H1 (cell line): ENCODE measurements at regions not wholly inside any gene's neighbourhood (a gene's known extent, or its start where the extent isn't known, plus 50 kb on each side); places are given as distances from the start of the nearest gene placed in this dataset.

Source experiments
- CTCF ChIA-PET: fragments of 300-600 bp; sonication (Branson Sonifier 250); formaldehyde crosslinking; loops from one replicate; lab custom pipeline; 2021; ENCODE audit not compliant: partially characterized antibody; lab: Charles Lee
- POLR2A ChIA-PET: fragments of 300-600 bp; sonication (Branson Sonifier 250); formaldehyde crosslinking; loops from one replicate; lab custom pipeline; 2021; ENCODE audit warnings: inconsistent platforms; ENCODE audit not compliant: partially characterized antibody; lab: Charles Lee
- DNase-seq, 2 experiments: peaks; one replicate each; pipeline versions ENCODE4 v3.0.0 to v3.0.0-alpha.2; 2010 to 2022; ENCODE audit warnings: low spot score in 2 of 2, low read depth in 1 of 2, mixed read lengths in 1 of 2
- FAIRE-seq: peaks from 2 replicates; lab custom pipeline; 2011; peaks lifted over from hg19 to GRCh38; lab: Jason Lieb, UNC
- H2AFZ ChIP-seq: 2 replicates; pipeline ENCODE4 v1.8.1; 2012; ENCODE audit warnings: low read length, inconsistent platforms
- H2AK5ac ChIP-seq: 2 replicates; pipeline ENCODE4 v1.6.1; 2013; ENCODE audit warnings: low read depth, low read length
- H2BK120ac ChIP-seq: replicated peaks from 2 replicates; pipeline ENCODE3; 2013; ENCODE audit warnings: low read depth, low read length, inconsistent platforms
- H2BK12ac ChIP-seq: 2 replicates; pipeline ENCODE4 v1.6.1; 2013; ENCODE audit warnings: low read depth, low read length
- H2BK15ac ChIP-seq: 2 replicates; pipeline ENCODE4 v1.6.1; 2013; ENCODE audit warnings: low read length
- H2BK20ac ChIP-seq: 2 replicates; pipeline ENCODE4 v1.6.1; 2013; ENCODE audit warnings: low read length
- H2BK5ac ChIP-seq: 2 replicates; pipeline ENCODE4 v1.6.1; 2013; ENCODE audit warnings: low read depth, low read length
- H3K14ac ChIP-seq: 2 replicates; pipeline ENCODE4 v1.6.1; 2013; ENCODE audit warnings: inconsistent platforms; ENCODE audit not compliant: insufficient read length
- H3K18ac ChIP-seq: 2 replicates; pipeline ENCODE4 v1.6.1; 2013; ENCODE audit warnings: low read length; ENCODE audit errors: extremely low read depth
- H3K23ac ChIP-seq: 2 replicates; pipeline ENCODE4 v1.6.1; 2013; ENCODE audit warnings: inconsistent platforms; ENCODE audit not compliant: insufficient read length
- H3K23me2 ChIP-seq: 2 replicates; pipeline ENCODE4 v1.6.1; 2013; ENCODE audit warnings: low read depth, low read length
- H3K27ac ChIP-seq: 2 replicates; pipeline ENCODE4 v1.6.1; 2011; ENCODE audit warnings: low read depth, low read length, inconsistent platforms
- H3K27me3 ChIP-seq, 4 experiments: replicated peaks in 1 of 4; 1 replicate in 1 of 4; 2 replicates in 3 of 4; pipeline versions ENCODE4 v1.6.1 to v1.8.1; 2011 to 2013; ENCODE audit warnings: low read length in 3 of 4, mild to moderate bottlenecking in 3 of 4, inconsistent platforms in 2 of 4, mixed read lengths in 2 of 4, moderate library complexity in 1 of 4; ENCODE audit not compliant: control insufficient read depth in 3 of 4, insufficient read depth in 3 of 4; ENCODE audit errors: extremely low read depth in 1 of 4
- H3K36me3 ChIP-seq, 4 experiments: 2 replicates each; pipeline versions ENCODE4 v1.6.1 to v1.8.1; 2011 to 2013; ENCODE audit warnings: mild to moderate bottlenecking in 4 of 4, low read length in 3 of 4, moderate library complexity in 2 of 4, control low read depth in 1 of 4, inconsistent platforms in 1 of 4; ENCODE audit not compliant: insufficient read depth in 4 of 4, control insufficient read depth in 2 of 4
- H3K4ac ChIP-seq: replicated peaks from 2 replicates; pipeline ENCODE3; 2013; ENCODE audit warnings: low read length, low read depth, mixed read lengths, inconsistent platforms; ENCODE audit not compliant: insufficient read length
- H3K4me1 ChIP-seq, 4 experiments: replicated peaks in 1 of 4; 1 replicate in 1 of 4; 2 replicates in 3 of 4; pipeline versions ENCODE4 v1.6.1 to v1.8.1; 2011 to 2013; ENCODE audit warnings: low read length in 3 of 4, inconsistent platforms in 2 of 4, mixed read lengths in 1 of 4; ENCODE audit not compliant: insufficient read depth in 4 of 4, control insufficient read depth in 3 of 4
- H3K4me2 ChIP-seq, 2 experiments: 2 replicates each; pipeline versions ENCODE4 v1.6.1 to v1.8.1; 2011 to 2013; ENCODE audit warnings: low read depth in 2 of 2, low read length in 2 of 2, control low read depth in 1 of 2, inconsistent platforms in 1 of 2, mild to moderate bottlenecking in 1 of 2; ENCODE audit not compliant: insufficient read depth in 1 of 2
- H3K4me3 ChIP-seq, 4 experiments: fragments of 200-600, 300-600 bp in 1 of 4; sonication (generic), shearing (Covaris generic), sonication (Bioruptor Twin) in 1 of 4; 2 replicates each; pipeline versions ENCODE4 v1.5.1 to v1.8.1; 2011 to 2016; ENCODE audit warnings: low read length in 4 of 4, low read depth in 3 of 4, control low read depth in 2 of 4, inconsistent platforms in 2 of 4, mild to moderate bottlenecking in 2 of 4, mixed read lengths in 1 of 4, moderate library complexity in 1 of 4; ENCODE audit not compliant: insufficient read depth in 2 of 4; ENCODE audit errors: extremely low read depth in 1 of 4
- H3K56ac ChIP-seq: replicated peaks from 2 replicates; pipeline ENCODE3; 2013; ENCODE audit warnings: low read depth, mild to moderate bottlenecking, mixed read lengths, low read length, inconsistent platforms; ENCODE audit not compliant: insufficient read length
- H3K79me1 ChIP-seq: 2 replicates; pipeline ENCODE4 v1.6.1; 2013; ENCODE audit warnings: low read depth, low read length, control low read depth
- H3K79me2 ChIP-seq, 2 experiments: 2 replicates each; pipeline versions ENCODE4 v1.6.1 to v1.8.1; 2012 to 2013; ENCODE audit warnings: low read length in 2 of 2, mild to moderate bottlenecking in 2 of 2, inconsistent platforms in 1 of 2; ENCODE audit not compliant: insufficient read depth in 2 of 2, control insufficient read depth in 1 of 2
- H3K9ac ChIP-seq, 4 experiments: replicated peaks in 1 of 4; 1 replicate in 1 of 4; 2 replicates in 3 of 4; pipeline versions ENCODE4 v1.6.1 to v1.8.1; 2011 to 2013; ENCODE audit warnings: low read depth in 3 of 4, low read length in 3 of 4, control low read depth in 2 of 4, mild to moderate bottlenecking in 2 of 4, moderate library complexity in 2 of 4, inconsistent platforms in 1 of 4; ENCODE audit errors: extremely low read depth in 1 of 4
- H3K9me3 ChIP-seq, 2 experiments: 2 replicates each; pipeline versions ENCODE4 v1.6.1 to v1.8.1; 2012 to 2013; ENCODE audit warnings: mild to moderate bottlenecking in 2 of 2, moderate library complexity in 2 of 2, control low read depth in 1 of 2, inconsistent platforms in 1 of 2, low read depth in 1 of 2, low read length in 1 of 2, mixed read lengths in 1 of 2; ENCODE audit not compliant: insufficient read depth in 2 of 2
- H4K20me1 ChIP-seq, 2 experiments: replicated peaks in 1 of 2; 2 replicates each; pipeline versions ENCODE3 to v1.8.1; 2011 to 2013; ENCODE audit warnings: inconsistent platforms in 2 of 2, low read length in 2 of 2, mild to moderate bottlenecking in 1 of 2; ENCODE audit not compliant: insufficient read depth in 2 of 2, control insufficient read depth in 1 of 2
- H4K5ac ChIP-seq: 2 replicates; pipeline ENCODE4 v1.6.1; 2013; ENCODE audit warnings: low read length, low read depth, mixed read lengths, inconsistent platforms; ENCODE audit not compliant: insufficient read length
- H4K8ac ChIP-seq: 2 replicates; pipeline ENCODE4 v1.8.0; 2013; ENCODE audit warnings: mild to moderate bottlenecking, moderate library complexity, low read length, inconsistent platforms; ENCODE audit not compliant: insufficient read depth; ENCODE audit errors: extremely low read depth
- H4K91ac ChIP-seq: replicated peaks from 2 replicates; pipeline ENCODE3; 2013; ENCODE audit warnings: low read length, mixed read lengths, inconsistent platforms; ENCODE audit not compliant: insufficient read length
- EZH2 ChIP-seq: fragments of 200-600 bp; sonication (generic); IDR thresholded peaks from 2 replicates; pipeline ENCODE4 v1.7.1; 2012; ENCODE audit warnings: low read depth, mild to moderate bottlenecking, moderate library complexity, low read length, inconsistent platforms; ENCODE audit not compliant: severe bottlenecking
- HDAC2 ChIP-seq, 2 experiments: fragments of 300-600 bp in 1 of 2; sonication (generic) in 1 of 2; IDR thresholded peaks; 2 replicates each; pipeline ENCODE4 v1.6.1; 2011 to 2012; ENCODE audit warnings: low read depth in 2 of 2, low read length in 2 of 2, mild to moderate bottlenecking in 2 of 2, moderate library complexity in 2 of 2, borderline replicate concordance in 1 of 2, inconsistent platforms in 1 of 2
- MAFK ChIP-seq: IDR thresholded peaks from 2 replicates; pipeline ENCODE4 v1.6.1; 2012; ENCODE audit warnings: low read depth, mild to moderate bottlenecking, improper control_type of control experiment, low read length
- POLR2AphosphoS5 ChIP-seq: IDR thresholded peaks from 2 replicates; pipeline ENCODE4 v1.6.1; 2011; ENCODE audit warnings: low read depth, low read length
- POU5F1 ChIP-seq: IDR thresholded peaks from 2 replicates; pipeline ENCODE4 v1.6.1; 2011; ENCODE audit warnings: low read depth, mild to moderate bottlenecking, low read length, moderate library complexity
- SIN3A ChIP-seq, 2 experiments: IDR thresholded peaks in 1 of 2; conservative IDR thresholded peaks in 1 of 2; 2 replicates each; pipeline ENCODE4 v1.6.1; 2011 to 2012; ENCODE audit warnings: low read length in 2 of 2, improper control_type of control experiment in 1 of 2, low read depth in 1 of 2, mild to moderate bottlenecking in 1 of 2
- SIX5 ChIP-seq: IDR thresholded peaks from 2 replicates; pipeline ENCODE4 v1.6.1; 2011; ENCODE audit warnings: mild to moderate bottlenecking, low read depth, low read length
- TCF12 ChIP-seq: IDR thresholded peaks from 2 replicates; pipeline ENCODE4 v1.6.1; 2011; ENCODE audit warnings: low read depth, mild to moderate bottlenecking, low read length
- ZNF274 ChIP-seq: IDR thresholded peaks from 2 replicates; pipeline ENCODE4 v1.7.0; 2012; ENCODE audit warnings: low read length, borderline replicate concordance; ENCODE audit errors: extremely low read depth
- WGBS, 2 experiments: shearing (Covaris generic) in 1 of 2; methylation state at CpG; one replicate each; pipeline versions ENCODE4 v1.1.6 to v1.1.7; 2013 to 2015; ENCODE audit warnings: low lambda C conversion rate in 2 of 2, mixed read lengths in 2 of 2, inconsistent platforms in 1 of 2, low coverage in 1 of 2, missing lambda C conversion rate in 1 of 2; ENCODE audit not compliant: insufficient replicate concordance in 2 of 2, insufficient coverage in 1 of 2, insufficient read length in 1 of 2; ENCODE audit errors: extremely low coverage in 1 of 2, missing lambda C conversion rate in 1 of 2; 5-methylcytosine and 5-hydroxymethylcytosine counted together

- H3K79me1 ChIP-seq, result no peaks in the 10 kb centered on the region
- H3K4me3 ChIP-seq, result no peak overlapping the region
- POLR2A ChIA-PET, result interaction anchor here (0.5 kb wide), 1 partner anchor 18 kb away, joined by 4 read pairs; no protein-coding TSS in a partner anchor
- H2BK5ac ChIP-seq, result no peak overlapping the region
- H3K4me1 ChIP-seq, result peaks cover 3 to 12% (median 9%) of the 10 kb centered on the region in 4 experiments; a peak in 6 of 7 replicates
- no peak overlapping the region for H4K5ac ChIP-seq
- no peak overlapping the region for H4K91ac ChIP-seq
- H2BK12ac ChIP-seq, result no peak overlapping the region
- H3K36me3 ChIP-seq, result no peaks in the 10 kb centered on the region
- no peaks in the 10 kb centered on the region for H3K79me2 ChIP-seq
- no peak overlapping the region for H3K56ac ChIP-seq
- no peaks in the 10 kb centered on the region for H4K20me1 ChIP-seq
- H2AK5ac ChIP-seq, result no peak overlapping the region
- no peaks in the 10 kb centered on the region for H3K9me3 ChIP-seq
- no peaks in the 10 kb centered on the region; a peak in 2 of 7 replicates for H3K27me3 ChIP-seq
- no peak overlapping the region for H2BK120ac ChIP-seq
- no peak overlapping the region for H3K4me2 ChIP-seq
- H3K18ac ChIP-seq, result no peak overlapping the region
- WGBS, 2 experiments, result 85% methylated on average over 6 of the region's 8 CpGs; no CpG with 5 or more reads in 1 of the 2 experiments
- H3K4ac ChIP-seq, result no peak overlapping the region
- H3K27ac ChIP-seq, result no peak overlapping the region
- H3K23me2 ChIP-seq, result no peaks in the 10 kb centered on the region; the same call in 1 of the 2 replicates
- no peak overlapping the region for H3K23ac ChIP-seq
- no peak overlapping the region for H3K14ac ChIP-seq
- no peak overlapping the region for H3K9ac ChIP-seq
- no peak overlapping the region for H2BK15ac ChIP-seq
- no peak for FAIRE-seq
- CTCF ChIA-PET, result interaction anchor here (1.0 to 2.3 kb wide), 3 partner anchors 15 to 113 kb away, joined by 3 to 5 read pairs (median 3); no protein-coding TSS in a partner anchor
- no peak overlapping the region for H2AFZ ChIP-seq
- DNase-seq, result no peak
- H4K8ac ChIP-seq, result no peak overlapping the region
- H2BK20ac ChIP-seq, result no peak overlapping the region
- no peak for TF ChIP-seq TCF12
- TF ChIP-seq EZH2, result no peak
- no peak for TF ChIP-seq POU5F1
- no peak for TF ChIP-seq ZNF274
- TF ChIP-seq HDAC2 (IDR thresholded peaks at IDR 0.05; ENCODE audit: borderline replicate concordance in 1 of 2, low read depth in 2 of 2, low read length in 2 of 2), result no peak
- TF ChIP-seq SIX5, result no peak
- TF ChIP-seq MAFK, result no peak
- TF ChIP-seq SIN3A (conservative IDR thresholded peaks at IDR 0.05 in 1 of 2, IDR thresholded peaks at IDR 0.05 in 1 of 2; ENCODE audit: low read depth in 1 of 2, low read length in 2 of 2), result no peak
- TF ChIP-seq POLR2AphosphoS5, result no peak
Observed at GRCh38 chrX:40263014-40263560, 165.3 kb upstream of the BCOR start.
